HG03571 (cell line): ENCODE measurements at regions not wholly inside any gene's neighbourhood (a gene's known extent, or its start where the extent isn't known, plus 50 kb on each side); places are given as distances from the start of the nearest gene placed in this dataset.

Source experiments
- ATAC-seq: cut with Tn5 transposase; IDR thresholded peaks from one replicate; pipeline ENCODE4 v1.9.1; 2021; ENCODE audit not compliant: unreplicated experiment

GRCh38 chr10:130804778-130805634 lies 506.5 kb downstream of the TCERG1L start:
- ATAC-seq = no peak

DNA sequence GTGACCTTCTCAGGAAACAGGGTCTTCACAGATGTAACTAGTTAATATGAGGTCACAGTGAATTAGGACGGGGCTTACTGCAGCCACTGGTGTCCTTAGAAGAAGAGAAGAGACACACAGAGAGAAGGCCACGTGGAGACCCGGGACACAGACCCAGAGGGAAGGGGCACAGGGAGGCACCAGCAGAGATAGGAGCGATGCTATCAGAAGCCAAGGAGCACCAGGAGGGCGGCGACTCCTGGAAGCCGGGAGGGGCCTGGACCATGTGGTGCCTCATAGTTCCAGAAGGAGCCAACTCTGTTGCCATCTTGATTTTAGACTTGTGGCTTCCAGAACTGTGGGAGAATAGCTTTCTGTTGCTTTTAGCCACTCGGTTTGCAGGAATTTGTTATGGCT lies 505.9 kb downstream of the TCERG1L start:
- ATAC-seq = no peak

DNA sequence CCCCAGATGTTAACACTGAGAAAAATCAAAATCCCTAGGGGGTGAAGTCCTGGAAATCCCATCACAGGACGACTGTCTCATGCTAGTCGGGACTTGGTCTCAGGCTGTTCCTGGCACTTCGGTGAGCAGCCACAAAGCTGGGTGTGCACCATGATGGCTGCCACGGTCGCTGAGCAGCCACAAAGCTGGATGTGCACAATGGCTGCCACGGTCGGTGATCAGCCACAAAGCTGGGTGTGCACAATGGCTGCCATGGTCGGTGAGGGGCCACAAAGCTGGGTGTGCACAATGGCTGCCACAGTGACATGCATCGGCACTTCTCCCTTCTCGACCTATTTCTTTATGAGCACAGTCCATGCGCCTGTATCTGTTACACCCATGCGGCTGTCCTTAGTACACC lies 505.1 kb downstream of the TCERG1L start:
- ATAC-seq = no peak

DNA sequence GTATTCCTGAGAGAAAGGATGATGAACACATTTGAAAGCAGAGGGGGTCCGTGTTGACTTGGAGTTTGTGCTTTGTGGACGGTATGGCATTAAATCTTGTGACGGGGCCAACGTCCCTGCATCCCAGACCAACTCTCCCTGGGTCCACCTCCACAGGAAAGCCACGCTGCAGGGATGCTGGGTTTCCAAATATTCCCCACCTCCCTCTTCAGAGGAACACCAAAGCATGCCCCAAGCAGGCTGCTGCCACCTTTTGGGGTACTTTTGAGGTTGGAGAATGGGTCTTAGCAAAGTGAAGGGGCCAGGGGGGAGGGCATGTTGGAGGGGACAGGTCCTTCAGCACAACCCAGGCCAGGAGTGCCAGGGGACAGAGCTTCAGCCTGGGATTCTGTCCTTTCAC lies 504.4 kb downstream of the TCERG1L start:
- ATAC-seq = no peak

DNA sequence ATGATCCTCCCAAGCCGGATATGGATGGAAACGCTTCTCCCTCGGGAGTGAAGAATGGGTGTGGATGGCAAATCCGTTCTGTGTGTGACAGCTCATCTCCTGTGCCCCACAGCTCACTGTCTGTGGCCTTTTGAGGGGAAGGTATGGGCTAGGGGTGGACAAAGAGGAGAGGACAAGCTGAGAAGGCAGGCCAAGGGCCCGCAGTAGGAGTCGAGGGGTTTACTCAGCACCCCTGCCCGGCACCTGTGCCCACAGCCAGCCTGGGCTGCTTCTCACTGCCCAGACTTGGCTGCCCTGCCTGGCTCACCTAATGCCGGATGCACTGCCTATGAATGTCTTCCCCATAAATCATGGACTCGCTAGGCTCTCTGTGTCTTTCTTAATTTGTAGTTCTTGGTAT lies 503.8 kb downstream of the TCERG1L start:
- no peak for ATAC-seq

DNA sequence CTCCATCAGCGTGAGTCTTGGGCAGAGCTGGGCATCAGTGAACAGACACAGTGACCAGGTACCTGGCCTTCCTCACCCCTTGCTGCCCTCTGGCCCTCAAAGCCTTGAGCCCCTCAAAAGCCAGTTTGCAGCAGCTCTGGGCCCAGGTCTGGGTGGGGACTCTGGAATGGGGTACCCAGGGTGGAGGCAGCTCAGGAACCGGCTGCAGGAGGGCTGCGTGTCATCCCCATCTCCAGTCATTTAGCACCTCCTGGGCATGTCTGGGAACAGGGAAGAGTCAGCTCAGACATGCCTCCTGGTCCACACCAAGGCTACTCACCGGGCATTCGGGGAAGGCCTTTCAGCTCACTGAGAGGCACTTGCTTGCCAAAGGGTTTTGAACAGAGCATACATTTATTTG lies 503.3 kb downstream of the TCERG1L start:
- ATAC-seq = no peak

GRCh38 chr10:130808686-130809085 lies 502.8 kb downstream of the TCERG1L start:
- ATAC-seq = no peak

GRCh38 chr10:130809181-130809580 lies 502.3 kb downstream of the TCERG1L start:
- no peak for ATAC-seq

- ATAC-seq = no peak
These were observed 501.6 kb downstream of the TCERG1L start for GRCh38 chr10:130809761-130810515.

- no peak for ATAC-seq
These were observed 500.7 kb downstream of the TCERG1L start for GRCh38 chr10:130810856-130811255.

- no peak for ATAC-seq
These were observed 499.0 kb downstream of the TCERG1L start for GRCh38 chr10:130812381-130813148.

- ATAC-seq = no peak
These were observed 496.9 kb downstream of the TCERG1L start for GRCh38 chr10:130814610-130815009.

DNA sequence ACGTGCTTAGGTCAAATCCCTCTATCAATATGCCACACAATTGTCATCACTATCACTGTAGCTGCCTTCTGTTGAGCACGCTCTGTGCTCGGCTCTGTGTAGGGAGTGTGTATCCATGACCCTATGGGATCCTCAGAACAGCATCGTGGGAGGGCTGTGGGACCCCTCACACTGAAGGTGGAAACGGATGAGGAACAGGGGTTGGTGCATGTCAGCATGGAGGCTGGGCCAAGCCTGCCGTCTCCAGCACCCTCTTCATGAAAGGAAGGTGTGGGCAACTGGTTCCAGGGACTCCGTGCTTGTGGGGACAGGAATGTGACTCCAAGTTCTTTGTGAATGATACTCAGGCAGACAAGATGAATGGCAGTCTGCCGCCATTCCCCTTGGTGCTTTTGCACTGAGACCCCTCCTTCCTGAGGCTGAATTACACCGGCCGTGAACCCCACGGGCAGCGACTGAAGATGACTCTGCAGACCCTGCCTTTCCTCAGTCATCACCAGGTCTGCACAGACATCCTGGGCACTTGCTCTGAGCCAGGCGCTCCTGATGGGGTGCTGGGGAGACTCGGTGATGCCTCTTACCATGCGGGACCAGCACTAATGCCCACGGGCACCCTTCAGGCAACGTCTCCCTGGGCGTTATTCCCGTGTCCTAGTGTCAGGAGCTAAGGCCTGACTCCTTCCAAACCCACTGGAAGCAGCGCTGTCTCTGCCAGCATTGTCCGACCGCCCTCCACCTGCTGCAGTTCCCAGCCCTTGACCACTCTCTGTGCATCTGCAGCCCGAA lies 495.2 kb downstream of the TCERG1L start:
- no peak for ATAC-seq

- no peak for ATAC-seq
These were observed 494.4 kb downstream of the TCERG1L start for GRCh38 chr10:130817046-130817624.

DNA sequence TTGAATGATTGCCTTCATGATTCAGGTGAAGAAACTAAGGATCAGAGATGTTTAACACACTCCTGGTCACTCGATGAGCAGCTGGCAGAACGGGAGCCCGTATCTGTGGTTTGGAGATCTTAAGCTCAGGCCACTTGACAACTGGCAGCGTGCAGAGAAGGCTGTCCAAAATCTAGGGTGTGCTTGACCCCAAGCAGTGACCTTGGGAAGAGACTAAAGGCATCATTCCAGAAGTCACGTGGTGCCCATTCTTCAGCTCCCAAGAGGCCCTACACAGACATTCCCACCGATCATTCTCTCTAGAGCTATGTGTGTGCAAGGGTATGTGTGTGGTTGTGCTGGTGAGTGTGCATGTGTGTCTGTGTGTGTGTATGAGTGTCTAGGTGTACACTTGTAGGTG lies 493.8 kb downstream of the TCERG1L start:
- ATAC-seq = no peak

DNA sequence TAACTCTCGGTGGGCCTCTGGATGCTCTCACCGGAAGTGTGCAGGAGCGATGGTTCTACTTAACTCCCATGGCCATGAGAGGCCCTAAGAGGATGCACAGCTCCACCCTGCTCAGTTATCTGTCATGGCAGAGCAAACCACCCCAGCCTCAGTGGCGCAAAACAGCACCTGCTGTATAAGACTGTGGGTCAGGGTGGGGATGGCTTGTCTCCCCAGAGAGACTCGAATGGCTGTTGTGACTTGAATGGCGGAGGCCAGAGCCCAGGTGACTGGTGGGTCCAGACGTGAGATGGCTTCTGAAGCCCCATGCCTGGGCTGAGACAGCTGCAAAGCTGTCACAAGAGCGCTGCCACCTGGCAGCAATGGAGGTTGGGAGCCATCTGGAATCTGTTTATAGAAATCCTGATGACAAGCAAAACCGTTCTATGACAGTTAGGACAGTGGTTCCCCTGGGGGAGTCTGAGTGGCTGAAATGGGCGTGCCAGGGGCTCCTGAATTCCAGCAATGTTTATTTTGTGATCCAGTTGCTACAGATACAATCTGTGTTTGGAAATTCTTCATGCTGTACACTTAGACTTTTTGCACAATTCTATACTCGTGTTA lies 490.5 kb downstream of the TCERG1L start:
- no peak for ATAC-seq

GRCh38 chr10:130824230-130825014 lies 487.1 kb downstream of the TCERG1L start:
- no peak for ATAC-seq

GRCh38 chr10:130833596-130833995 lies 477.9 kb downstream of the TCERG1L start:
- ATAC-seq = no peak

GRCh38 chr10:130834170-130834569 lies 477.4 kb downstream of the TCERG1L start:
- ATAC-seq = no peak
